ENCODE measurements at regions not wholly inside any gene's neighbourhood (a gene's known extent, or its start where the extent isn't known, plus 50 kb on each side); places are given as distances from the start of the nearest gene placed in this dataset.

GRCh38 chr2:15832030-15832709 is 108.2 kb upstream of the MYCN start:
- intact Hi-C loops (cut with micrococcal nuclease): no loop called here
- ChIA-PET CTCF (no interaction called here), POLR2A (no interaction called here)
- no peaks in the 10 kb centered on the region for H3K36me3 Mint-ChIP-seq (ENCODE audit: low read depth)
- no peaks in the 10 kb centered on the region for H3K9me3 Mint-ChIP-seq
- no peaks in the 10 kb centered on the region for H3K4me1 Mint-ChIP-seq (ENCODE audit: low read depth)
- no peak overlapping the region for H3K27ac Mint-ChIP-seq
- no peak for TF ChIP-seq CTCF (IDR thresholded peaks at IDR 0.05)
- no peaks in the 10 kb centered on the region for H3K27me3 Mint-ChIP-seq
- DNase-seq (no peak), ATAC-seq (no peak)
- no peak overlapping the region for H3K4me3 Mint-ChIP-seq

- POLR2A ChIA-PET: no interaction called here
- ATAC-seq (no peak), DNase-seq (no peak)
- intact Hi-C loops (cut with micrococcal nuclease): no loop called here
- Mint-ChIP-seq H3K27me3 (no peaks in the 10 kb centered on the region), H3K4me3 (no peak overlapping the region), H3K27ac (no peak overlapping the region), H3K4me1 (ENCODE audit: low read depth) (no peaks in the 10 kb centered on the region), H3K9me3 (no peaks in the 10 kb centered on the region), H3K36me3 (ENCODE audit: low read depth) (no peaks in the 10 kb centered on the region)
- TF ChIP-seq CTCF (IDR thresholded peaks at IDR 0.05): no peak
- CTCF ChIA-PET: no interaction called here
These were observed 107.3 kb upstream of the MYCN start for GRCh38 chr2:15832849-15833680.

- Mint-ChIP-seq H3K4me3 (no peak overlapping the region), H3K36me3 (ENCODE audit: low read depth) (no peaks in the 10 kb centered on the region), H3K27ac (no peak overlapping the region), H3K9me3 (no peaks in the 10 kb centered on the region), H3K4me1 (ENCODE audit: low read depth) (no peaks in the 10 kb centered on the region), H3K27me3 (no peaks in the 10 kb centered on the region)
- ATAC-seq: no peak
- ChIA-PET POLR2A (no interaction called here), CTCF (no interaction called here)
- intact Hi-C loops (cut with micrococcal nuclease): no loop called here
- DNase-seq: no peak
- TF ChIP-seq CTCF (IDR thresholded peaks at IDR 0.05): no peak
These were observed 106.6 kb upstream of the MYCN start for GRCh38 chr2:15833731-15834130.

GRCh38 chr2:15834381-15835031 is 105.8 kb upstream of the MYCN start:
- no peaks in the 10 kb centered on the region for H3K36me3 Mint-ChIP-seq (ENCODE audit: low read depth)
- H3K27me3 Mint-ChIP-seq: no peaks in the 10 kb centered on the region
- CTCF ChIA-PET: no interaction called here
- intact Hi-C loops (cut with micrococcal nuclease): no loop called here
- H3K27ac Mint-ChIP-seq: no peak overlapping the region
- H3K4me1 Mint-ChIP-seq (ENCODE audit: low read depth): no peaks in the 10 kb centered on the region
- no peak for TF ChIP-seq CTCF (IDR thresholded peaks at IDR 0.05)
- POLR2A ChIA-PET: no interaction called here
- H3K4me3 Mint-ChIP-seq: no peak overlapping the region
- ATAC-seq (no peak), DNase-seq (no peak)
- no peaks in the 10 kb centered on the region for H3K9me3 Mint-ChIP-seq

All from activated CD8-positive, alpha-beta T cell treated with anti-CD3 and anti-CD28 coated beads for 36 hours (primary cell).